HEK293 (cell line): ENCODE measurements at regions not wholly inside any gene's neighbourhood (a gene's known extent, or its start where the extent isn't known, plus 50 kb on each side); places are given as distances from the start of the nearest gene placed in this dataset.

Experiments used
- GLI2 ChIP-seq: fragments of 450-650 bp; formaldehyde crosslinking; IDR thresholded peaks from 2 replicates; pipeline ENCODE4; 2017; ENCODE audit warnings: missing biosample characterization, missing genetic modification characterization, low read depth, borderline replicate concordance
- GLIS1 ChIP-seq: fragments of 450-650 bp; formaldehyde crosslinking; IDR thresholded peaks from 2 replicates; pipeline ENCODE4 v1.5.1; 2016; ENCODE audit warnings: missing biosample characterization, missing genetic modification characterization
- GLIS2 ChIP-seq: fragments of 450-650 bp; formaldehyde crosslinking; IDR thresholded peaks from 2 replicates; pipeline ENCODE4 v1.5.1; 2016; ENCODE audit warnings: missing biosample characterization, missing genetic modification characterization
- IKZF3 ChIP-seq: fragments of 450-650 bp; IDR thresholded peaks from 2 replicates; pipeline ENCODE4 v1.5.0; 2018; ENCODE audit warnings: missing biosample characterization, mild to moderate bottlenecking, missing genetic modification characterization, moderate library complexity
- KLF1 ChIP-seq: fragments of 450-650 bp; formaldehyde crosslinking; IDR thresholded peaks from 2 replicates; pipeline ENCODE4 v1.5.1; 2016; ENCODE audit warnings: missing biosample characterization, missing genetic modification characterization
- KLF17 ChIP-seq: fragments of 450-650 bp; formaldehyde crosslinking; IDR thresholded peaks from 2 replicates; pipeline ENCODE4 v1.5.1; 2016; ENCODE audit warnings: missing biosample characterization, missing genetic modification characterization
- MZF1 ChIP-seq: fragments of 450-650 bp; formaldehyde crosslinking; IDR thresholded peaks from 2 replicates; pipeline ENCODE4 v1.5.1; 2017; ENCODE audit warnings: missing biosample characterization, missing genetic modification characterization, borderline replicate concordance
- SP2 ChIP-seq: fragments of 450-650 bp; formaldehyde crosslinking; IDR thresholded peaks from 2 replicates; pipeline ENCODE4 v1.5.1; 2016; ENCODE audit warnings: missing biosample characterization, missing genetic modification characterization
- SP3 ChIP-seq: fragments of 450-650 bp; formaldehyde crosslinking; IDR thresholded peaks from 2 replicates; pipeline ENCODE4 v1.5.1; 2016; ENCODE audit warnings: missing biosample characterization, missing genetic modification characterization
- SP7 ChIP-seq: fragments of 450-650 bp; formaldehyde crosslinking; IDR thresholded peaks from 2 replicates; pipeline ENCODE4 v1.5.1; 2016; ENCODE audit warnings: missing biosample characterization, missing genetic modification characterization
- ZBTB11 ChIP-seq: fragments of 450-650 bp; formaldehyde crosslinking; conservative IDR thresholded peaks from 2 replicates; pipeline ENCODE4 v1.5.1; 2016; ENCODE audit warnings: low read depth, missing biosample characterization, missing genetic modification characterization
- ZBTB21 ChIP-seq: fragments of 450-650 bp; formaldehyde crosslinking; IDR thresholded peaks from 2 replicates; pipeline ENCODE4 v1.5.1; 2017; ENCODE audit warnings: missing biosample characterization, missing genetic modification characterization
- ZBTB48 ChIP-seq: fragments of 450-650 bp; formaldehyde crosslinking; IDR thresholded peaks from 2 replicates; pipeline ENCODE4 v1.5.1; 2016; ENCODE audit warnings: missing biosample characterization, missing genetic modification characterization
- ZBTB8A ChIP-seq: fragments of 450-650 bp; formaldehyde crosslinking; IDR thresholded peaks from 2 replicates; pipeline ENCODE4 v1.5.1; 2016; ENCODE audit warnings: missing biosample characterization, missing genetic modification characterization
- ZIC2 ChIP-seq: fragments of 450-650 bp; formaldehyde crosslinking; IDR thresholded peaks from 2 replicates; pipeline ENCODE4 v1.5.1; 2016; ENCODE audit warnings: missing biosample characterization, missing genetic modification characterization
- ZNF169 ChIP-seq: fragments of 450-650 bp; formaldehyde crosslinking; IDR thresholded peaks from 2 replicates; pipeline ENCODE4 v1.5.1; 2016; ENCODE audit warnings: missing biosample characterization, missing genetic modification characterization
- ZNF175 ChIP-seq: fragments of 450-650 bp; formaldehyde crosslinking; IDR thresholded peaks from 2 replicates; pipeline ENCODE4 v1.5.1; 2016; ENCODE audit warnings: missing biosample characterization, missing genetic modification characterization
- ZNF19 ChIP-seq: fragments of 450-650 bp; formaldehyde crosslinking; IDR thresholded peaks from 2 replicates; pipeline ENCODE4; 2016; ENCODE audit warnings: missing biosample characterization, missing genetic modification characterization, low read depth
- ZNF280D ChIP-seq: fragments of 450-650 bp; formaldehyde crosslinking; IDR thresholded peaks from 2 replicates; pipeline ENCODE4 v1.5.1; 2016; ENCODE audit warnings: missing biosample characterization, missing genetic modification characterization
- ZNF350 ChIP-seq: fragments of 450-650 bp; formaldehyde crosslinking; IDR thresholded peaks from 2 replicates; pipeline ENCODE4 v1.5.0; 2017; ENCODE audit warnings: missing biosample characterization, mild to moderate bottlenecking, missing genetic modification characterization
- ZNF544 ChIP-seq: fragments of 450-650 bp; formaldehyde crosslinking; IDR thresholded peaks from 2 replicates; pipeline ENCODE4 v1.5.0; 2017; ENCODE audit warnings: missing biosample characterization, missing genetic modification characterization
- ZNF561 ChIP-seq: fragments of 450-650 bp; IDR thresholded peaks from 2 replicates; pipeline ENCODE4 v1.5.1; 2018; ENCODE audit warnings: missing biosample characterization, missing genetic modification characterization, borderline replicate concordance
- ZNF571 ChIP-seq: fragments of 450-650 bp; formaldehyde crosslinking; IDR thresholded peaks from 2 replicates; pipeline ENCODE4 v1.5.0; 2017; ENCODE audit warnings: missing biosample characterization, missing genetic modification characterization
- ZNF623 ChIP-seq: fragments of 450-650 bp; formaldehyde crosslinking; IDR thresholded peaks from 2 replicates; pipeline ENCODE4 v1.5.1; 2016; ENCODE audit warnings: missing biosample characterization, missing genetic modification characterization
- ZNF654 ChIP-seq: fragments of 450-650 bp; formaldehyde crosslinking; IDR thresholded peaks from 2 replicates; pipeline ENCODE4 v1.5.1; 2016; ENCODE audit warnings: low read depth, missing biosample characterization, missing genetic modification characterization
- ZNF692 ChIP-seq: fragments of 450-650 bp; formaldehyde crosslinking; IDR thresholded peaks from 2 replicates; pipeline ENCODE4 v1.5.1; 2016; ENCODE audit warnings: missing biosample characterization, missing genetic modification characterization
- ZNF704 ChIP-seq: fragments of 450-650 bp; formaldehyde crosslinking; IDR thresholded peaks from 2 replicates; pipeline ENCODE4 v1.5.1; 2016; ENCODE audit warnings: missing biosample characterization, missing genetic modification characterization
- ZNF707 ChIP-seq: fragments of 450-650 bp; formaldehyde crosslinking; IDR thresholded peaks from 2 replicates; pipeline ENCODE4 v1.5.1; 2016; ENCODE audit warnings: missing biosample characterization, missing genetic modification characterization
- ZSCAN4 ChIP-seq: fragments of 450-650 bp; formaldehyde crosslinking; IDR thresholded peaks from 2 replicates; pipeline ENCODE4 v1.5.1; 2017; ENCODE audit warnings: missing biosample characterization, missing genetic modification characterization

GRCh38 chr17:73952480-73953205 lies 250.8 kb upstream of the RPL38 start (continued):
- no peak for TF ChIP-seq ZNF544 (tag by site-specific recombination)
- 0 out of 2 replicates have a peak, but pooled peaks have one; percentile 24 for TF ChIP-seq KLF17 (tag by site-specific recombination)
- TF ChIP-seq ZBTB48 = 0 out of 2 replicates have a peak, but pooled peaks have one; percentile 78
- peak; percentile 40 for TF ChIP-seq SP3 (tag by site-specific recombination)
- no peak for TF ChIP-seq ZNF571 (tag by site-specific recombination)
- no peak for TF ChIP-seq ZNF654 (tag by site-specific recombination)
- TF ChIP-seq ZBTB8A (tag by site-specific recombination) = no peak
- 0 out of 2 replicates have a peak, but pooled peaks have one; percentile 8 for TF ChIP-seq SP2 (tag by site-specific recombination)
- peak; percentile 5; the same call in 1 of the 2 replicates for TF ChIP-seq ZBTB11 (tag by site-specific recombination)
- TF ChIP-seq ZNF175 = no peak
- TF ChIP-seq IKZF3 (tag by site-specific recombination) = no peak
- TF ChIP-seq ZNF350 (tag by site-specific recombination) = no peak
- no peak for TF ChIP-seq ZSCAN4 (tag by site-specific recombination)
- no peak for TF ChIP-seq SP7 (tag by site-specific recombination)
- peak; percentile 31; the same call in 1 of the 2 replicates for TF ChIP-seq GLIS1 (tag by site-specific recombination)
- no peak for TF ChIP-seq ZNF169 (tag by site-specific recombination)
- TF ChIP-seq KLF1 (tag by site-specific recombination) = peak; percentile 98
- TF ChIP-seq ZNF19 (tag by site-specific recombination) = no peak
- TF ChIP-seq GLI2 (tag by site-specific recombination) = no peak
- no peak for TF ChIP-seq ZNF704
- TF ChIP-seq ZNF692 (tag by site-specific recombination) = no peak
- TF ChIP-seq ZNF707 (tag by site-specific recombination) = no peak
- no peak for TF ChIP-seq ZNF623
- TF ChIP-seq ZNF280D (tag by site-specific recombination) = no peak
- TF ChIP-seq GLIS2 (tag by site-specific recombination) = peak; percentile 45; the same call in 1 of the 2 replicates
- TF ChIP-seq ZBTB21 (tag by site-specific recombination) = no peak
- no peak for TF ChIP-seq MZF1 (tag by site-specific recombination)
- peak; percentile 30 for TF ChIP-seq ZIC2 (tag by site-specific recombination)
- no peak for TF ChIP-seq ZNF561 (tag by site-specific recombination)
